Neuronal stem cell (in vitro differentiated cells): ENCODE measurements at regions not wholly inside any gene's neighbourhood (a gene's known extent, or its start where the extent isn't known, plus 50 kb on each side); places are given as distances from the start of the nearest gene placed in this dataset.
"Not testable (repeated sequence)": the region's sequence is repeated elsewhere in the genome, so short reads cannot be mapped to it uniquely, and the experiment has no call there.

ENCODE experiments used
- DNase-seq: peaks from one replicate; pipeline ENCODE4 v3.0.0-alpha.2; 2013; ENCODE audit warnings: low spot score
- H2AFZ ChIP-seq: one replicate; pipeline ENCODE4 v1.6.1; 2013; ENCODE audit warnings: mild to moderate bottlenecking, low read length, inconsistent platforms
- H2AK5ac ChIP-seq: 2 replicates; pipeline ENCODE4 v1.6.1; 2013; ENCODE audit warnings: low read depth, mild to moderate bottlenecking, inconsistent platforms, low read length, moderate library complexity, mixed read lengths
- H2BK120ac ChIP-seq: 2 replicates; pipeline ENCODE4 v1.6.1; 2013; ENCODE audit warnings: low read depth, mild to moderate bottlenecking, inconsistent platforms, low read length, moderate library complexity, mixed read lengths
- H2BK12ac ChIP-seq: one replicate; pipeline ENCODE4 v1.6.1; 2013; ENCODE audit warnings: low read length, inconsistent platforms
- H2BK15ac ChIP-seq: 2 replicates; pipeline ENCODE4 v1.6.1; 2013; ENCODE audit warnings: mild to moderate bottlenecking, low read length, inconsistent platforms, mixed read lengths
- H2BK5ac ChIP-seq: one replicate; pipeline ENCODE4 v1.6.1; 2013; ENCODE audit warnings: inconsistent platforms, mild to moderate bottlenecking, low read length, moderate library complexity
- H3K14ac ChIP-seq: one replicate; pipeline ENCODE4 v1.6.1; 2013; ENCODE audit warnings: low read length, inconsistent platforms
- H3K18ac ChIP-seq: 2 replicates; pipeline ENCODE4 v1.6.1; 2013; ENCODE audit warnings: low read length, inconsistent platforms
- H3K23ac ChIP-seq: 2 replicates; pipeline ENCODE4 v1.6.1; 2013; ENCODE audit warnings: low read depth, mild to moderate bottlenecking, mixed read lengths, low read length, inconsistent platforms; ENCODE audit not compliant: poor library complexity
- H3K27ac ChIP-seq: replicated peaks from 3 replicates; pipeline ENCODE4 v1.5.1; 2013; ENCODE audit warnings: low read length, inconsistent platforms
- H3K27me3 ChIP-seq, 3 experiments: 2 replicates each; pipeline ENCODE4 v1.6.1; 2013; ENCODE audit warnings: low read length in 3 of 3, mild to moderate bottlenecking in 2 of 3, inconsistent platforms in 1 of 3, low read depth in 1 of 3, mixed read lengths in 1 of 3, moderate library complexity in 1 of 3; ENCODE audit not compliant: control insufficient read depth in 3 of 3, insufficient read depth in 3 of 3
- H3K36me3 ChIP-seq, 2 donors: replicated peaks in 1 of 2; 2 replicates each; pipeline ENCODE4 v1.6.1; 2013; ENCODE audit warnings: low read length in 2 of 2; ENCODE audit not compliant: control insufficient read depth in 2 of 2, insufficient read depth in 2 of 2
- H3K4ac ChIP-seq: 2 replicates; pipeline ENCODE4 v1.6.1; 2013; ENCODE audit warnings: inconsistent platforms, mild to moderate bottlenecking, low read length, moderate library complexity
- H3K4me1 ChIP-seq, 2 donors: 1 replicate in 1 of 2; 2 replicates in 1 of 2; pipeline ENCODE4 v1.6.1; 2013; ENCODE audit warnings: low read length in 2 of 2, low read depth in 1 of 2; ENCODE audit not compliant: control insufficient read depth in 2 of 2, insufficient read depth in 1 of 2
- H3K4me2 ChIP-seq: one replicate; pipeline ENCODE4 v1.6.1; 2013; ENCODE audit warnings: mild to moderate bottlenecking, low read length, inconsistent platforms; ENCODE audit not compliant: insufficient read depth, poor library complexity, severe bottlenecking
- H3K4me3 ChIP-seq, 2 donors: 2 replicates each; pipeline ENCODE4 v1.5.1; 2013; ENCODE audit warnings: low read length in 2 of 2, mild to moderate bottlenecking in 2 of 2, inconsistent platforms in 1 of 2, moderate library complexity in 1 of 2
- H3K79me1 ChIP-seq: one replicate; pipeline ENCODE4 v1.6.1; 2013; ENCODE audit warnings: low read depth, mild to moderate bottlenecking, inconsistent platforms, low read length, moderate library complexity
- H3K9ac ChIP-seq: one replicate; pipeline ENCODE4 v1.6.1; 2013; ENCODE audit warnings: mild to moderate bottlenecking, low read depth, low read length, inconsistent platforms; ENCODE audit not compliant: poor library complexity
- H3K9me3 ChIP-seq, 2 donors: replicated peaks in 1 of 2; 2 replicates each; pipeline versions ENCODE3 to v1.6.1; 2013; ENCODE audit warnings: low read length in 2 of 2, mild to moderate bottlenecking in 2 of 2, inconsistent platforms in 1 of 2, low read depth in 1 of 2, mixed read lengths in 1 of 2, moderate library complexity in 1 of 2; ENCODE audit not compliant: control insufficient read depth in 2 of 2, insufficient read depth in 1 of 2
- H4K8ac ChIP-seq: one replicate; pipeline ENCODE4 v1.6.1; 2013; ENCODE audit warnings: low read depth, mild to moderate bottlenecking, inconsistent platforms, low read length, moderate library complexity
- H4K91ac ChIP-seq: one replicate; pipeline ENCODE4 v1.6.1; 2013; ENCODE audit warnings: low read length, low read depth, mild to moderate bottlenecking, inconsistent platforms; ENCODE audit not compliant: poor library complexity
- WGBS, 2 donors: extraction: QIAGEN DNeasy Blood & Tissue Kit; methylation state at CpG; one replicate each; pipeline ENCODE4 v1.1.7; 2013; ENCODE audit warnings: missing lambda C conversion rate in 2 of 2, mixed read lengths in 1 of 2; ENCODE audit not compliant: insufficient read length in 2 of 2, insufficient replicate concordance in 1 of 2; ENCODE audit errors: extremely low coverage in 2 of 2; 5-methylcytosine and 5-hydroxymethylcytosine counted together

GRCh38 chr3:137330246-137330645 is 372.5 kb downstream of the IL20RB start:
- no peak overlapping the region for H2BK5ac ChIP-seq
- H2AK5ac ChIP-seq: no peak overlapping the region
- H3K4me2 ChIP-seq: no peak overlapping the region
- H2BK15ac ChIP-seq: no peak overlapping the region
- no peaks in the 10 kb centered on the region for H3K79me1 ChIP-seq
- H3K4me3 ChIP-seq: no peak overlapping the region
- no peak overlapping the region for H4K91ac ChIP-seq
- peaks cover 0 to 1% of the 10 kb centered on the region in 2 donors for H3K4me1 ChIP-seq
- H3K36me3 ChIP-seq: no peaks in the 10 kb centered on the region
- no peak overlapping the region for H3K14ac ChIP-seq
- no peak overlapping the region for H4K8ac ChIP-seq
- no CpG with 5 or more reads among the region's 3 CpGs for WGBS, 2 donors
- no peak overlapping the region for H2BK120ac ChIP-seq
- no peak overlapping the region for H3K23ac ChIP-seq
- no peak overlapping the region for H3K27ac ChIP-seq
- no peak overlapping the region for H3K4ac ChIP-seq
- H2BK12ac ChIP-seq: no peak overlapping the region
- DNase-seq: no peak
- no peak overlapping the region for H3K18ac ChIP-seq
- no peaks in the 10 kb centered on the region for H3K27me3 ChIP-seq
- H3K9me3 ChIP-seq: peaks cover 0 to 1% of the 10 kb centered on the region in 2 donors
- H3K9ac ChIP-seq: no peak overlapping the region
- no peak overlapping the region for H2AFZ ChIP-seq

DNA sequence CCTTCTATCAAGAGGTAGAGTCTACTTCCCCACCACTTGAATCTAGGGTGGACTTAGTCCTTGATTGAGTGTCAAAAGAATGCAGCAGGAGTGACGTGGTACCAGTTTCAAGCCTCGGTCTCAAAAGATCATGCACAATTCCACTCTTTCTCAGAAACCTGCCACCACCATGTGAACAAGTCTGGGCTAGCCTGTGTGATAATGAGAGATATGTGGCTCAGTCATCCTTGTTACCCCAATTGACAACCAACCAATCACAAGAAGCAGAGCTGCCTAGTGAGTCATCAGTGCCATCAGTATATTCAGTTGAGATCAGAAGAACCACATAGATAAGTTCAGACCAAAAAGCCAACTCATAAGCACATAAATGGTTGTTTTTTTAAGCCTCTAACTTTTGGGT is 374.5 kb downstream of the IL20RB start:
- Histone ChIP-seq H3K23ac (no peak overlapping the region), H2AK5ac (no peak overlapping the region), H2BK120ac (no peak overlapping the region), H4K8ac (peak overlapping the region; percentile 33), H3K4me1 (peaks cover 0 to 1% of the 10 kb centered on the region in 2 donors), H3K14ac (no peak overlapping the region), H3K4me2 (no peak overlapping the region), H2AFZ (no peak overlapping the region), H2BK12ac (no peak overlapping the region), H3K27me3 (no peaks in the 10 kb centered on the region), H2BK5ac (no peak overlapping the region), H3K27ac (no peak overlapping the region), H3K4ac (no peak overlapping the region), H3K79me1 (no peaks in the 10 kb centered on the region), H3K36me3 (no peaks in the 10 kb centered on the region), H4K91ac (no peak overlapping the region), H3K9me3 (peaks cover 0 to 1% of the 10 kb centered on the region in 2 donors), H3K9ac (no peak overlapping the region), H3K4me3 (no peak overlapping the region), H2BK15ac (no peak overlapping the region), H3K18ac (no peak overlapping the region)
- WGBS, 2 donors: no CpG with 5 or more reads among the region's 2 CpGs
- DNase-seq: no peak

GRCh38 chr3:137335478-137335877 is 377.7 kb downstream of the IL20RB start:
- H2AK5ac ChIP-seq: no peak overlapping the region
- H3K4me1 ChIP-seq: peaks cover 0 to under 1% of the 10 kb centered on the region in 2 donors
- no peak overlapping the region for H2BK15ac ChIP-seq
- H4K91ac ChIP-seq: no peak overlapping the region
- no peak overlapping the region for H3K27ac ChIP-seq
- no peak overlapping the region for H2BK5ac ChIP-seq
- no CpG with 5 or more reads among the region's 7 CpGs for WGBS, 2 donors
- no peak overlapping the region for H3K4me3 ChIP-seq
- no peaks in the 10 kb centered on the region for H3K36me3 ChIP-seq
- H3K27me3 ChIP-seq: no peaks in the 10 kb centered on the region
- no peak overlapping the region for H2BK120ac ChIP-seq
- H3K4me2 ChIP-seq: no peak overlapping the region
- peaks cover 0 to 1% of the 10 kb centered on the region in 2 donors for H3K9me3 ChIP-seq
- no peak overlapping the region for H4K8ac ChIP-seq
- H3K79me1 ChIP-seq: no peaks in the 10 kb centered on the region
- no peak overlapping the region for H3K23ac ChIP-seq
- no peak for DNase-seq
- H2BK12ac ChIP-seq: no peak overlapping the region
- no peak overlapping the region for H3K18ac ChIP-seq
- H2AFZ ChIP-seq: no peak overlapping the region
- H3K14ac ChIP-seq: no peak overlapping the region
- H3K4ac ChIP-seq: no peak overlapping the region
- no peak overlapping the region for H3K9ac ChIP-seq

DNA sequence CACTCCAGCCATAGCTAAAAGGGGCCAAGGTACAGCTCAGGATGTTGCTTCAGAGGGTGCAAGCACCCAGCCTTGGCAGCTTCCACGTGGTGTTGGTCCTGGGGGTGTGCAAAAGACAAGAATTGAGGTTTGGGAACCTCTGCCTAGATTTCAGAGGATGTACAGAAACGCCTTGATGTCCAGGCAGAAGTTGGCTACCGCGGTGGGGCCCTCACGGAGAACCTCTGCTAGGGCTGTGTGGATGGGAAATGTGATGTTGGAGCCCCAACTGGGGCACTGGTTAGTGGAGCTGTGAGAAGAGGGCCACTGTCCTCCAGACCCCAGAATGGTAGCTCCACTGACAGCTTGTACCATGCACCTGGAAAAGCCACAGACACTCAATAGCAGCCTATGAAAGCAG is 380.6 kb downstream of the IL20RB start:
- H3K4me1 ChIP-seq, H3K79me1 ChIP-seq, H3K23ac ChIP-seq, H2AK5ac ChIP-seq, H2BK120ac ChIP-seq, DNase-seq, H3K14ac ChIP-seq, H2BK12ac ChIP-seq, H3K4ac ChIP-seq, H4K91ac ChIP-seq, H3K4me2 ChIP-seq, H3K27me3 ChIP-seq, H3K36me3 ChIP-seq, H4K8ac ChIP-seq, H2BK5ac ChIP-seq, H3K9ac ChIP-seq, H2BK15ac ChIP-seq, H3K27ac ChIP-seq, H3K18ac ChIP-seq, H3K9me3 ChIP-seq, H2AFZ ChIP-seq, H3K4me3 ChIP-seq: not testable (repeated sequence)
- WGBS, 2 donors: no CpG with 5 or more reads among the region's 5 CpGs
